GM12878 (cell line): ENCODE measurements at regions not wholly inside any gene's neighbourhood (a gene's known extent, or its start where the extent isn't known, plus 50 kb on each side); places are given as distances from the start of the nearest gene placed in this dataset.

Source experiments
- ATF7 ChIP-seq: fragments of 450-650 bp; IDR thresholded peaks from 2 replicates; pipeline ENCODE4 v1.6.1; 2016; ENCODE audit warnings: low read depth, mild to moderate bottlenecking
- JUNB ChIP-seq: IDR thresholded peaks from 2 replicates; pipeline ENCODE4 v1.6.1; 2016; ENCODE audit warnings: antibody characterized with exemption, mild to moderate bottlenecking

GRCh38 chr16:79679334-79679733 lies 78.8 kb upstream of the MAF start:
- no peak for TF ChIP-seq ATF7
- no peak for TF ChIP-seq JUNB
